Retina (tissue), 1 donor: ENCODE measurements at regions not wholly inside any gene's neighbourhood (a gene's known extent, or its start where the extent isn't known, plus 50 kb on each side); places are given as distances from the start of the nearest gene placed in this dataset.

Experiments
- DNase-seq: peaks from one replicate; pipeline ENCODE4 v3.0.0-alpha.2; 2016

DNA sequence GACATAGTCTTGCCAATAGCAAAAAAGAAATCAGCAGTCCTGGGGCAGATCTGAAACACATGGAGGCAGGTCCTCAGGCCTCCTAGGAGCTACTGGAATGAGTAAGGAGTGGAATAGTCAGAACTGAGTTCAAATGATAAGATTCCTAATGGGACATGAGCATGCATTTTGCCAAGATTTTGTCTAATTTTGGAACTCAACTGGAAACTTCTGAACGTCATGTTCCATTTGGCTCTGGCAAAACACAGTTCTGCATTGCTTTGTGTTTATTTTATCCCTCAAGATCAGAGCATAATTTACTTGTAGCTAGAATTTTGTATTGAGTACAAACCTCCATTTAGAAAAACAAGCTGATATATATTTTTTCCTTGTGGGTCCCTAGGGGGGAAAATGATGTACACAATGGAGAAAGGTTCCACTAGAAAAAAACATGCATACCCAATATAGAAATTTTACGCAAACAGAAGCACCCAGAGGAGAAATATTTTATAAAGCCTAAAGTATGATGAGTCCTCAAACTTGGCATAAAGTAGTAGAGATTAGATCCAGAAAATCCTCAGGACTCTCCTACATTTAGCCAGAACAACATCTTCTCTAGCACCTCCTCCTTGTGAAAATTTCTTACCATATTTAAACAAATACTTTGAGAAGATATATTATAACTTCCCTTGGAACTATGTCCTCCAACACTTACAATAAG lies 149.0 kb upstream of the SERP2 start:
- DNase-seq = no peak

DNA sequence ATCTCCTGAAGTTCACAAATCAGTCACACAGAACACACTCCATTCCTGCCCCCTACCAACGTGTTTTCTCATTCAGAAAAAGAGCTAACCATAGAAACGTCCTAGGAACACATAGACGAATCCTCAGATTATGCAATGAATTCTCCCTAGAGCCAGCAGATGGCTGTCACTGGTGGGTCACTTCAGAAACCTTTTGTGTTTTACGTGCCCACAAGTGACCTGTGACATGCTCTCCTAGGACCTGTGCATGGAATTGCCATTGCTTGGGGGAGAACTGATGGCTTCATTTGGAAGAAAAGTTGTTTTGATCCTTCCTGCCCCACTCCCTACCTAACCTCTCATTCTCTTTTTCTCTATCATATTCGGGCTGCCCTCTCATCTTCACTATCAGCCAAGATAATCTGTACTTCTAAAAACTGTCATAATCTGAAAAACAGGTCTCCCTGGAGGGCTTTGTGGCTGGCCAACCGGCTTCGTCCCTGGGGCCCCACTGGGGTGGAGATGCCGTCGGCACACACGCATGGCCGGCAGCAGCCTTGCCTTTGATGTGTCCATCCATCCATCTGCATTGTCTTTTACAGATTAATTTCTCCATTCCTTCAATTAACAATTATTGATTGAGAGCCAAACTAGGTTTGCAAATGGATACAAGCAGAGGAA lies 144.1 kb upstream of the SERP2 start:
- DNase-seq = no peak

DNA sequence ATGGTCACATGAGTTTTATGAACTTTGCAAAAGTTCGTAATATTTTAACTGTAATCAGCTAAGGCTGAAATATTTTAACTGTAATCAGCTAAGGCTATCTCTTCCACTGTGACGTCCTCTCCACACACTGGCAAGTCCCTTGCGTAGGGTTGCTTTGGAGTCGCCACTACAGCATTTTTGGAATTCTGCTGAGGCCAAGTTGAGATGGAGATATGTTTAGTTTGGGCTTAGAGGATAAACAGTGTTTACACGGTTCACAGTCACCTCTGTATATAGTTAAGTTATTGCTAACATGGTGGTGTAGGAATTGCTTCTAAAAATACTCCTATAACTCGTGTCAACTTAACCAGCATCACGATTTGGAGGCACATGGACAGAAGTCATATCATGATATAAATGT lies 143.6 kb upstream of the SERP2 start:
- DNase-seq = no peak

DNA sequence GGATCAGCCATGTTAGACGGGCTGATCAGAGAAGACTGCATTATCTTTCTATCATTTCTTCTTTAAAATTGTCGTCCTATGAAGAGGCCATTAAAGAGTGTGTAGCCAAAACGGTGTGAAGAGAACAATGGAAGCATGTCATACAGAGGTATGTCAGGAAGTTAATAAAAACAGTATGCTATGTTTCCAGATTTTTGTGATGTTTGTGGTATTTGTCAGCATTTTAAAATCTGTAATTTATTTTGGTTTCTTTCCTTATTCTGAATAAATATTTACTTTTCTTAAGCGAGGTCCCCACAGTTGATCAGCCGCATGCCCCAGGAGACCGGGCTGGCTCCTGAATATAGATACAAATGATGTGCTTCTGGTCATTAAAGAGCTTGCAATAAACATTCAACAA lies 142.9 kb upstream of the SERP2 start:
- no peak for DNase-seq

DNA sequence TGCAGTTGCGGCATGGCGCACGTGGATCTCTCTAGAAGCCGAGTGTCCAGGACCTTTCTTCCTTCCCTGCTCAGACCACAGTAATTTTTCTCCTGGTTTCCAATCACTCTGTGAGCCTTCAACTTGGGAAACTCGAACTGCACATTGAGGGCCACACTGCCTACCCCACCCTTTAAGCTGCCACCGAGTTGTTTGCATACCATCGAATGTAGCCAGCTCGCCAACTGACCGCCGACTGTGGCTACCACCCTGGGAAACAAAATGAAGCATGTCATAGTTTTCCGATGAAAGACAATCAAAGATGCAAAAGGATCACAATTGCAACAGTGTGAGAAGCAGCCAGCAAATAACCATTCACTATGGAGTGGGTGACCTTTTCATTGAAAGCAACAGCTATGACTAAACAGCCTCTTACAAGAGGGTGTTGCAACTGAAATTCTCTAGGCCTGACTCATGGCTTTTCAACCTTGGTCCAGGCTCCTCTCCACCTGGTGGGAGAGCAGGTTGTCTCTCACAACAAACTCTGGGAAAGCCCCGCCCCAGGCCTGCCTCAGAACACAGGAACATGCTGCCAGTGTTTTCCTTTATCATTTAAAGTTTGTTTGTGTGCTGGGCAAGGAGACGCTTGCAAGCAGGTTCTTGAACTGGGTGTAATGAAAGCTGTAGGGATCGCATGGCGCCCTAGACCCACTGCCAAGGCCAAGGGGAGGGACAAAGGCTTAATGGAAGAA lies 141.7 kb upstream of the SERP2 start:
- DNase-seq = no peak

DNA sequence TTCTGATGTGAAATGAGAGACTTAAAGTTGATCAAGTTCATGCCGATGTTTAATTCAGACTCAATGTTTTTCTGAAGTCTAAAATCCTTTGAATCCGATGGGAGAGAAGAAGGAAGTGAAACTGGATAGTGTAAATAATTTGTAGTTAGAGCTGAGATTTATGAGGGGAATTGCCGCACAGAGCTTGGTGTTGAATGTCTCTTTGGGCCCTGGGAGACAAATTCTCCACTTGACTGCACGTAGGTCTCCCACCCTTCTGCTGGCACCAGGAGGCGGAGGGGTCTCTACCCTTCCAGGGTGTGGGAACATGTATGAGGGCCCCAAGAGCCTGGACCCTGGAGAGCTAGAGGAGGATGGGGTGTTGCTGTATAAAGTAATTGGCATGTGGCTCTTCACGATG lies 140.8 kb upstream of the SERP2 start:
- DNase-seq = no peak

DNA sequence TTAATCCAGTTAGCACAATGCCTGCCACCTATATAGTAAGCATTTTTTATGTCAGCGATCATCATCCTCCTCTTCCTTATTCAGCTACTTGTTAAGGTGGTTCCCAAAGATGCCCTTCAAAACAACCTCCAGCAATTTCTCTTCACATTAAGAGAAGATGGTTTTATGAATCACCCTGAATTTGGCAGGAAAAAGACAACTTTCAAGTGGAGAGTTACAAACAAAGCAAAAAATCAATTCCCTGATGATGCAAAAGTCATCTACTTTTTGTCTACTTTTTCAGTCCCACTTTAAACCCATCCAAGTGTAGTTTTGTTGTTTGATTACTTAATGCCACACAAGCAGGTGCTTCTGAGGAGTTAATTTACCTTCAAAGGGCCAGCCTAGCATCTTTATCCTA lies 139.1 kb upstream of the SERP2 start:
- DNase-seq = no peak

DNA sequence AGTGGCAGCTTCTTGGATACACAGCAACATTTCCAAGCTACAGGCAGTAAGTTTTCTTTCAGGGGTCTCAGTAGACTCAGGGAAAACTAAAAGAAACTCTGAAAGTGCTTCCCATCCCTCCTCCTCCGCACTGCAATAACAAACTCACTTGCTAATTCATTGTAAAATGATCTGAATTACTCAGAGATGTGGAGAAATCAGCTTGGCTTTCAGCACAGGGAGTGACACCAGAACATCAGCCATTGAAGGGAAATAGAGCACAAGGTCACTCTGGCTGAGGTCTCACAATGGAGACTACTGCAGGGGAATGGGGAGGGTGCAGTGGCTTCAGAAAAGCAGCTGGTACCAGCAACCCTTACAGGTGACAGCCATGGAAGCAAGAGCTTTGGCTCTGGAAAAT lies 137.3 kb upstream of the SERP2 start:
- DNase-seq = no peak

DNA sequence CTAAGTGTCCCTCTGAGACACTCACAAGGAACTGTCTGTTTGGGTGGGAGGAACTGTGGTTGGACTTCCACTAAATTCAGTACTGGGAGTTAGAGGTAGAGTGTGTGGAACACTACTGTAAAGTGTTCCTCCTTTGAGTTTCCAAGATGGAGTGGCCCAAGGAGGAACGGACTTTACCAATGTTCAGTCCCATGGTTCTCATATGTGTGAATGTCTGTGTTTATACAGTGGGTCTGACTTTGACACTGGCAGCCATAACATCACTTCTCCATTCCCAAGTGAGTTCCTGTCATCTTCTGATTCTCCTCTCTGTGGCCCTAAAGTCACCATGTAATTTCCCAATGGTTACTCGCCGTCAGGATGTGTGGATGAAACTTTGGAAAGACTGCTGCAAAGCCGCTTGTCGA lies 136.8 kb upstream of the SERP2 start:
- DNase-seq = no peak

DNA sequence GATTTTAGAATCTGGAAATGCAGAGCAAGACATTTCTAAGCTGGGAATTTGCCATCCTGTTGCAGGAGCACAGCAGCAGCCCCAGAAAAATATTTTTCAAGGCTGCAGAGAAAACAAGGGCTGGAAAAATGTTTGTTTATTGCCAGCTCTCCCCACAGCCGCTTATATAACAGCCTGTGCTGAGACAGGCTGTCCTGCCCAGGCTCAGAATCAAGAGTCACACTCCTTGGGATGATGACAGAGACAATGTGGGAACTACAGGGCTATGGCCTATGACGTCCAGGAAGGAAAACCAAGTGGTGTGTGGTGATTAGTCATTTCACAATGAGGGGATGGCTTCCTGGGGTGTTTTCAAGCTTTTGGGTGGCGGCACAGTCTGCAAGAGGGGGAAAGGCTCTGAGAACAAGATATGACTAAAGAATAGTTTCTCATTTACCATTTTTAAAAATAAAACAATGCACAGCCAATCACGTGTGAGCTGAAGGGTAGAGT lies 136.3 kb upstream of the SERP2 start:
- DNase-seq = no peak

DNA sequence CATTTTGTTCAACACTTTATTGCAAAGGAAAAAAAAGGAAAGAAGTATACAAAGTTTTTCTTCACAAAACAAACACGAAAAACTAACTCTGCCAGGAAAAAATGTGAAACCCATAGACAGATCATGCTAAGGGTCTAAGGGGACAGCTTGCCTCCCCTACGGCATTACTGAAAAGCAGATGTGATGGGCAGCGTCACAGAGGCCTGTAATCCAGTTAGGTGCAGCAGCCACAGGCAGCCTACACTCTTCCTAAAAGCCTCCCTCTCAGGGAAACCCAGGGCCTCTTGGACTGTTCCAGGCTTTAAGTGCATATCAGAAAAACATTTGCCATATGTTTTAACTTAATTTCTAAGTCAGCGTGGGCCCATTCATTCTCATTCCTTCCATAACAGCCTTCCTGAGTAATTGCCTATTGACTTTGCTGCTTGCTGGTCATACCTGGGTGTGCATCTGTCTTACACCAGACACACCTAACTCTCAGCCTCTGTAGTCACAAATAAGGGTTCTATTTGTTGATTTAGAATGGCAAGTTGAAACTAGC lies 135.7 kb upstream of the SERP2 start:
- no peak for DNase-seq

DNA sequence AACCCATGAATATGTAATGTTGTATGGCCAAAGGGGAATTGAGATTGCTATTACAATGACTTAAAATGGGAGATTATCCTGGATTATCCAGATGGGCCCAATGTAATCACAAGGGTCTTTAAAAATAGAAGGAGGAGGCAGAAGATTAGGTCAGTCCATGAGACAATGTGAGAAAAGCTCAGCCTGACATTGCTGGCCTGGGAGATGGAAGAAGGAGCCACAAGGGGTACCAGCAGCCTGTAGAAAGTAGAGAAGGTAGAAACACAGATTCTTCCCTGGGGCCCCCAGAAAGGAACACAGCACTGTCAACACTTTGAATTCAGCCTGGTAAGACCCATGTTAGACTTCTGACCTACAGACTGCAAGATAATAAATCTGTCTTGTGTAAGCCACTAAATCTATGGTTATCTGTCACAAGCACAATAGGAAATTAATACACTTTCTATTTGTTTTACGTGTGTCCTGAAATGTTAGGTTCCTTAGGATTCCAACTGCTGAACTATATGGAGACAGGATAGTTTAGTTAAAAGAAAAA lies 132.9 kb upstream of the SERP2 start:
- no peak for DNase-seq

DNA sequence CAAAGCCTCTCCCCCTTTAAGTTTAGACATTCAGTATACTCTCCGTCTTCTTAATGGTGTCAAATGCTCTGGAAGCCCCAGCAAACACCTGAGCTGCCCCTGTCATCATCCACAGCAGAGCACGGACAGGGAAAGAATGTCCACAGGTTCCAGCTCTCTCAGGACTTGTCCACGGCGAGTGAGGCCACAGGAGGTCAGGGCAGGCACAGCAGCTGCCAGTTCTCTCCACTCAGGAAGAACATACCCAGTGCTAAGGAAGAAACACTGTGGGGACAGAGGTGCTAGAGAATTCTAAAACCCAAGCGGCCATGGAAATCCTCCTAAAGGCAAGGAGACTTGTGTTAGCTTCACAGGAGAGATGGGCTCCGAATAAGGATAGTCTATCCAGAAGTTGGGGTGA lies 132.0 kb upstream of the SERP2 start:
- no peak for DNase-seq

DNA sequence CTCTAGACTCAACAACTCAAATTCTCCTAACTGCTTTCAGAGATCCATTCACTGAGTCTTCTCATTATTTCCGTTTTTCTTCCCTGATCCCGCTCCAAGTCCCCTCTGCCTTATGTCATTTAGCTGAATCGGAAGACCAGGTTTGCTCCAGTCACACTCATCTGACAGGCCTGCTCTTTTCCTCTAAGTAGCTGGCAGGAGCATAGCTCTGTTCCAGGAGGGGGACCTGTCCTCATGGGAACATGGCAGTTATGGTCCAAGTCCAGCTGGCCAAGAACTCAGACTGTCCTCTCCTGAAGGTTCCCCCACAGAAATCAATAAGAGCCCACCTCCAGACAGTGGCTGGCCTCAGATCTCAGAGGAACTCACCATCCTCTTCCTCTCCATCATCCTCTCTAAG lies 130.9 kb upstream of the SERP2 start:
- DNase-seq = no peak

DNA sequence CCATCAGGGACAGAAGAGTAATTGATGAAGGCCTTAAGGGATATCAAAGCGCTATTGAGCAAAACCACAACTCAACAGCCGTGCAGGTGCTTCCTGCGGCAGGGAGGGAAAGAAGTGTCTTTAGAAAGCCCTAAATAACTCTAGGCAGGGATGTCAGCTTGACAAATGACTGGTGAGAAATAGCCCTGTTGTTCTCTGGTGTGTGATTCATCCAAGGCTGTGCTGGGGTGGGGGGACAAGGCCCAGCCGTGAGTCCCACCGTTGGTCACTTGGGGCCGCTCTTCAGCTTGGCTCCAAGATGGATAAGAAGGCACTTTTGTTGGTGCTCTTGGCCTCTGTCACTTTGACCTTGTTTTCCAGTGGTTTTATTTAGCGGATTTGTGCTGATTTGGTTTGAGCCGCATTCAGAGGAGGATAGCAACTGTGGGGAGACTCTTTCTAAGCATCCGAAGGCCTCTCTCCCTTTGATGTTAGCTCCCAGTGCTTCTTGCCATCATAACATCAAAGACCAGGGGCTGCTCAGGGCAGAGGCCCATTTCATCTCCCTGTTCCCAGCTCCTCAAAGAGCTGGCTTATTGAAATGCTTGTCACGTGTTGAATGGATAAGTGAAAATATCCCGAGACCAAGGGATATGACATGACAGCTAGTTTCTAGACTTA lies 130.3 kb upstream of the SERP2 start:
- no peak for DNase-seq

DNA sequence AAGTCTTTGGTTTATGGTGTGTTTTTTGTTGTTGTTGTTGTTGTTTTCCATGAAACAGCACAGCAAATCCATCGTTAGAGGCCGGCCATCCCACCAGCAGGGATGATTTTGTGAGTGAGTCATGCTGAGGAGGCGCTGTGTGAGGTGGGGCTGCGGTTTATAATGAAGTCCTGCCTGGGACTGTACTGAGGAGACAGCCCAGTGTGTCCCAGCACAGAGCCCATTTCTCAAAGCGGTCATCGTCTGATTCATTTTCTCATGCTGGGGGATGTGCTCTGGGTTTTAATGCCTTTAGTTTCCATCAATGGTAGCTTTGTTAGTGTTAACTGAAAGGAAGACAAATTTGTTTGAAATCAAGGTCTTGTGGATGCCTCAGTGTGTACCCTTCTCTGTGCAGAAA lies 129.3 kb upstream of the SERP2 start:
- no peak for DNase-seq

DNA sequence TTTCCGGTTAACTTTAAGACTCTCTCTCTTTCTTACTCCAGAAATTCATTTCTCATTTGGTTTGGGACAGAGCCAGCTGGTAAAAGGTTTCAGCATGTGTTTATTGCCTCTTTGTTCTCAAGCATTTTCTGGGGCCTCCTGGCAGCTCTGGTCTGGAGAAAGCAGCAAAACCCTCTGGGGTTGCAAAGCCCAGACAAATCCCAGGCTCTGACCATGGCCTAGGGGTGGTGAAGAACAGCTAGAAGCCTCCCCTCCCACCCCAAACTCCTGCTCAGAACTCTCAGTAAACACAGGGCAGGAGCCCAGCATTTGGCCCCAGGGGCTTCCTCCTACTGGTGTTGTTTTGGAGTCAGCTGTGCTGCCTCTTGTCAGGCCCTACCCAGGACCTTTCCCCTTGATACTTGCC lies 124.2 kb upstream of the SERP2 start:
- no peak for DNase-seq

DNA sequence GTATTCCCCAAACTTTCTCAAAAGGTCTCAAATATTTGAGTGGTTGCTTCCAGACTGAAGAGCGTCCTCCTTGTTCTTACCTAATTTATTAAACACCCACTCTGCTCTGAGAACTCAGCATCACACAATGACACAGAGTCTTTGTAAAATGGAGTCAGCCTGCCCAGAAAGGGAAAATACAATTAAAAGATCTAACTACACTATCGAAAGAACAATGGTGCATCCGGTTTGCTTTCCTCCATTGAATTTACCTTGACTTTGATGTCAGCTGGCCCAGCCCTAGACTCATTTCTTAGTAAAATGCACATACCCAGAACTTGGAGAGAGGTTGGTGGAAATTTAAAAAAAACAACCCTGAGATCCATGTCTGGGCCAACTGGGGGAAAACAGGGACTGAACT lies 120.7 kb upstream of the SERP2 start:
- no peak for DNase-seq

DNA sequence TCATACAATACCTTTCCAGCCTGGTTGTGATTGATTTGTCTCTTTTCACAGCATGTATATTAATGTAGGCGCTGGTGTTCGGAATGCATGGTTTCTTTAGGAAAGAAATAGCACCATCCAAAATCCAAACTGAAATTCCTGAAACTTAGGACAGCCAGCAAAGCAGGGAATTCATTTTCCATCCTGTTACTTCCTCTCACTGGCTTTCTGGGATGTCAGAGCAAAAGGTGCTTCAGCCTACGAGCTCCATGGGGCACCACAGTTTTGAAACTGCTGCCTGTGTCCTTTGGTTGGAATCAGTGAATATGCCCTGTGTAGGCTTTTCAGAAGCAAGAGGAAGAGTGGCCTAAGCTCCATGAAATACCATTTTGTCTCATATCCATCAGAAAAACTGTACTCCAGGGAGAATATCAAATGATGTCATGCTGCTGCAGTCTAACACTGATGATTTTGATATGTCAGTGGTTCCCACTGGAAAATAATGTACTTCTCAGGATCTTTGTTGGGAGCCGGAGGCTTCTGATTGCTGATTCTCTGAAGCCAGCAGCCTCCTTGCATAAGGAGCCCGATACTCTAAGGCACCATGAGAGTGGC lies 117.8 kb upstream of the SERP2 start:
- DNase-seq = no peak

DNA sequence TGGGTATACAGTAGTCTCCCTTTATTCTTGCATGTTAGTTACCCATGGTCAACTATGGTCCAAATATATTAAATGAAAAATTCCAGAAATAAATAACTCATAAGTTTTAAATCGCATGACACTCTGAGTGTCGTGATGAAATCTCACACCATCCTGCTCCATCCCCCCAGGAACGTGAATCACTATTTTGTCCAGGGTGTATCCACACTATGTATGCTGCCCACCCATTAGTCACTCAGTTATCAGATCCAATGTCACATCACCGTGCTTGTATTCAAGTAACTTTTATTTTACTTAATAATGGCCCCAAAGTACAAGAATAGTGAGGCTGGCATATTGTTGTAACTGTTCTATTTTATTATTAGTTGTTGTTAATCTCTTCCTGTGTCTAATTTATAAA lies 115.8 kb upstream of the SERP2 start:
- DNase-seq = no peak

DNA sequence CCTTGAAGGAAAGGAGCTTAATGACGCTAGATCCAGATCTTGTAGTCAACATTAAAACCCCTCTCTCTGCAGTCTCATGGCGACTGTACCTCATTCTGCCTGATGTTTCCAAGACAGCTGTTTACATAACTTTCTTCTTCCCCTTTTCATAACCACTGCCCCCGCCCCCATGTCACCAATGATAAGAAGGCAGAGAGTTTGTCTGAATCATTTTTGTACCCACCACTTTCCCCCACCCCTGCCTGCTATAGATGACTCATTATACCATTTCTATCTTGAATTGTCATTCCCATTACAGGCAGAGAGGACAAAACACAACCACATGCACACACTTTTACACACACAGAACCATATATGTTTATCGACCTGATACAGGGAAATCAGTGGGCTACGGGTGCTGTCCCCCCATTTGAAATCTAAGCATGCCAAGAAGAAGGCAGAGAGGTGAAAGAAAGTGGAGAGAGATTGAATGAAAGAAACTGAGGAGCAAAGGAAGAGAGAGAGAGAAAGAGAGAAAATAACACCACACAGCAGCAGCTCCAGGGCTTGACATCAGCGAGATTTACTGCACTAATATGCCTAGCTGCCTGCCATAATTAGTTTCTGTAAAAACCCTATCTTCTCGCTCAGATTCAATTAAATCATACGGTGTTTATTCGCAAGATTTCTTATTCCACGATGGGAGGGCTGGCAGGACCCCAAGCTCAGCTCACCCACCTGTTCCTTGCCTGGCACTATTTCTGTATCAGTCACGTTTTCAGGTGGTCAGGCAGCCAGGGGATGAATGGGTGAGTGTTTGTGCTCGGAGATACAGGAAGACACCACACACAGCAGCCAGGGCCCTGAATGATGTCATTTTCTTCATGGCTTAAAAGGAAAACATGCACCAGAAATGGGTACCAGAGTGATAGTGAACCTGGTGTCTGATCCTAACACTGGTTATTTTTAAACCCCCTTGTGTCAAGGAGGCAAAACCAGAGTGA lies 114.3 kb upstream of the SERP2 start:
- DNase-seq = no peak
